ENCODE measurements at regions not wholly inside any gene's neighbourhood (a gene's known extent, or its start where the extent isn't known, plus 50 kb on each side); places are given as distances from the start of the nearest gene placed in this dataset.

- TF ChIP-seq, protein P1, sequence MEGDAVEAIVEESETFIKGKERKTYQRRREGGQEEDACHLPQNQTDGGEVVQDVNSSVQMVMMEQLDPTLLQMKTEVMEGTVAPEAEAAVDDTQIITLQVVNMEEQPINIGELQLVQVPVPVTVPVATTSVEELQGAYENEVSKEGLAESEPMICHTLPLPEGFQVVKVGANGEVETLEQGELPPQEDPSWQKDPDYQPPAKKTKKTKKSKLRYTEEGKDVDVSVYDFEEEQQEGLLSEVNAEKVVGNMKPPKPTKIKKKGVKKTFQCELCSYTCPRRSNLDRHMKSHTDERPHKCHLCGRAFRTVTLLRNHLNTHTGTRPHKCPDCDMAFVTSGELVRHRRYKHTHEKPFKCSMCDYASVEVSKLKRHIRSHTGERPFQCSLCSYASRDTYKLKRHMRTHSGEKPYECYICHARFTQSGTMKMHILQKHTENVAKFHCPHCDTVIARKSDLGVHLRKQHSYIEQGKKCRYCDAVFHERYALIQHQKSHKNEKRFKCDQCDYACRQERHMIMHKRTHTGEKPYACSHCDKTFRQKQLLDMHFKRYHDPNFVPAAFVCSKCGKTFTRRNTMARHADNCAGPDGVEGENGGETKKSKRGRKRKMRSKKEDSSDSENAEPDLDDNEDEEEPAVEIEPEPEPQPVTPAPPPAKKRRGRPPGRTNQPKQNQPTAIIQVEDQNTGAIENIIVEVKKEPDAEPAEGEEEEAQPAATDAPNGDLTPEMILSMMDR (IDR thresholded peaks at IDR 0.05), result no peak
These were observed 232.5 kb upstream of the SERP2 start for GRCh38 chr13:44140888-44141724.

- TF ChIP-seq, protein P1 (IDR thresholded peaks at IDR 0.05), result no peak
These were observed 231.7 kb upstream of the SERP2 start for GRCh38 chr13:44141725-44142539.

DNA sequence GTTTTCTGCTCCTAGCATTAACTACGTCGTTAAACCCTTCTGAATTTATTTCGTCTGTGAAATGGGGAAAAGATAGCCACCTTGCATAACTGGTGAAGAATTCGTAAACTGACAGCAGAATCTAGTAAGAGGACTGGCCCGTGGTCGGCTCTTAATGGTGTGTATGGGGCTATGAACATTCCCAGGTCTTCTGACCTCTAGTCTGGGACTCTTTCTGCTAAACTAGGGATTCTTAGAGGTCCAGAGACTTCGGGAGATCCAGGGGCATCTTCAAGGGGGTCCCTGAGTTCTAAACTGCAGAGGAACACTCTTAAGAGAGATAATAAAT, 231.1 kb upstream of the SERP2 start:
- TF ChIP-seq, protein P1 (IDR thresholded peaks at IDR 0.05), result no peak

- TF ChIP-seq, protein P1 (IDR thresholded peaks at IDR 0.05), result no peak
These were observed 230.5 kb upstream of the SERP2 start for GRCh38 chr13:44142941-44143665.

DNA sequence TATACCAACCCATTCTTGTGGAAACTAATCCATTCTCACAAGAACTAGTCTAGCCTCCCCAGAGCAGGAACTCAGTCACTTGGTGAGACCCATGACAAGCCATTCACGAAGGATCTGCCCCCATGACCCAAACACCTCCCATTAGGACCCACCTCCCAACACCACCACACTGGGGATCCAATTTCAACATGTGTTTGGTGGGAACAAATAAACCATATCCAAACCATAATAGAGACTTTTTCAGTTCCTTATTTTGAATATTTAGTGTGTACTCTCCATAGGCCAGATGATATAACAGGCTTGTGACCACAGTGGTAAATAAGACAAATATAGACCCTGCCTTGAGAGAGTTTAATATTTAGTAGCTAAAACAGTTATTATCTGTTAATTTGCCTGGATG, 227.5 kb upstream of the SERP2 start:
- TF ChIP-seq, protein P1 (IDR thresholded peaks at IDR 0.05), result no peak

- TF ChIP-seq, protein P1 (IDR thresholded peaks at IDR 0.05), result no peak
These were observed 226.4 kb upstream of the SERP2 start for GRCh38 chr13:44147233-44147632.

- TF ChIP-seq, protein P1 (IDR thresholded peaks at IDR 0.05), result no peak
These were observed 226.0 kb upstream of the SERP2 start for GRCh38 chr13:44147648-44148047.

Measured in LNCAP (cell line).